ENCODE measurements at regions not wholly inside any gene's neighbourhood (a gene's known extent, or its start where the extent isn't known, plus 50 kb on each side); places are given as distances from the start of the nearest gene placed in this dataset.

DNA sequence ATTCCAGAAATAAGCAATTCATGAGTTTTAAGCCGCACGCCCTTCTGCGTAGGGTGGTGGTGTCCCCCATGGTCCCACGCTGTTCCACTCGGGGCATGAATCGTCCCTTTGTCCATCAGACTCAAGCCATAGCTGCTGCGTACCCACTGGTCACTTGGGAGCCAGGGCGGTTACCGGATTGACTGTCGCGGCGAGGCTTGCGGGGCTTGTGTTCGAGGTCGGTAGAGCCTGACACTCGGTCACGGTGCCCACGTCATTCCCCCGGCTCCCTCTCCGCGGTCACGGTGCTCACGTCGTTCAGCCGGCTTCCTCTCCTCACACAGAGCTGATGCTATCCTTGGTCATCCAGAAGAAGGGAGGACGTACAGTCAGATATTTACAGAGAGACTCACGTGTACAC, 1227.0 kb downstream of the BRD1 start:
- intact Hi-C loops (cut with micrococcal nuclease; ENCODE audit: unreplicated experiment) (no loop called here), in situ Hi-C loops (cut with HindIII; ENCODE audit: extremely low pct_ligation_motif_present, low pct_unique_long_range_greater_than_20kb) (no loop called here)
- ATAC-seq (no peak), FAIRE-seq (no peak), DNase-seq (ENCODE audit: low spot score) (no peak)
- H3K4me2 ChIP-seq (ENCODE audit: low read depth, low read length): no peak overlapping the region
- H3K79me2 ChIP-seq (ENCODE audit: insufficient read depth, low read length): no peaks in the 10 kb centered on the region
- POLR2A ChIA-PET: no interaction called here
- H3K27ac ChIP-seq (ENCODE audit: extremely low read length, insufficient read depth, low read length): no peak overlapping the region
- H3K9me3 ChIP-seq (ENCODE audit: low read length): peaks cover 12% of the 10 kb centered on the region
- 70% methylated on average over 16 of the region's 27 CpGs for WGBS (ENCODE audit: low lambda C conversion rate)
- no peaks in the 10 kb centered on the region for H4K20me1 ChIP-seq (ENCODE audit: insufficient read depth, low read length)
- H3K27me3 ChIP-seq (ENCODE audit: control insufficient read depth in 1 of 2, insufficient read depth in 2 of 2, low read length in 2 of 2): no peaks in the 10 kb centered on the region; a peak in 2 of 5 replicates
- H2AFZ ChIP-seq (ENCODE audit: low read length): no peak overlapping the region
- no peak overlapping the region for H3K4me3 ChIP-seq (replicated peaks in 1 of 3; ENCODE audit: insufficient read depth in 1 of 3, low read depth in 2 of 3, low read length in 3 of 3)
- TF ChIP-seq, protein P1, sequence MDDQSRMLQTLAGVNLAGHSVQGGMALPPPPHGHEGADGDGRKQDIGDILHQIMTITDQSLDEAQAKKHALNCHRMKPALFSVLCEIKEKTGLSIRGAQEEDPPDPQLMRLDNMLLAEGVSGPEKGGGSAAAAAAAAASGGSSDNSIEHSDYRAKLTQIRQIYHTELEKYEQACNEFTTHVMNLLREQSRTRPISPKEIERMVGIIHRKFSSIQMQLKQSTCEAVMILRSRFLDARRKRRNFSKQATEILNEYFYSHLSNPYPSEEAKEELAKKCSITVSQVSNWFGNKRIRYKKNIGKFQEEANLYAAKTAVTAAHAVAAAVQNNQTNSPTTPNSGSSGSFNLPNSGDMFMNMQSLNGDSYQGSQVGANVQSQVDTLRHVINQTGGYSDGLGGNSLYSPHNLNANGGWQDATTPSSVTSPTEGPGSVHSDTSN (CRISPR knock-in tag; IDR thresholded peaks at IDR 0.05; ENCODE audit: borderline replicate concordance): no peak
- TF ChIP-seq, protein P2, sequence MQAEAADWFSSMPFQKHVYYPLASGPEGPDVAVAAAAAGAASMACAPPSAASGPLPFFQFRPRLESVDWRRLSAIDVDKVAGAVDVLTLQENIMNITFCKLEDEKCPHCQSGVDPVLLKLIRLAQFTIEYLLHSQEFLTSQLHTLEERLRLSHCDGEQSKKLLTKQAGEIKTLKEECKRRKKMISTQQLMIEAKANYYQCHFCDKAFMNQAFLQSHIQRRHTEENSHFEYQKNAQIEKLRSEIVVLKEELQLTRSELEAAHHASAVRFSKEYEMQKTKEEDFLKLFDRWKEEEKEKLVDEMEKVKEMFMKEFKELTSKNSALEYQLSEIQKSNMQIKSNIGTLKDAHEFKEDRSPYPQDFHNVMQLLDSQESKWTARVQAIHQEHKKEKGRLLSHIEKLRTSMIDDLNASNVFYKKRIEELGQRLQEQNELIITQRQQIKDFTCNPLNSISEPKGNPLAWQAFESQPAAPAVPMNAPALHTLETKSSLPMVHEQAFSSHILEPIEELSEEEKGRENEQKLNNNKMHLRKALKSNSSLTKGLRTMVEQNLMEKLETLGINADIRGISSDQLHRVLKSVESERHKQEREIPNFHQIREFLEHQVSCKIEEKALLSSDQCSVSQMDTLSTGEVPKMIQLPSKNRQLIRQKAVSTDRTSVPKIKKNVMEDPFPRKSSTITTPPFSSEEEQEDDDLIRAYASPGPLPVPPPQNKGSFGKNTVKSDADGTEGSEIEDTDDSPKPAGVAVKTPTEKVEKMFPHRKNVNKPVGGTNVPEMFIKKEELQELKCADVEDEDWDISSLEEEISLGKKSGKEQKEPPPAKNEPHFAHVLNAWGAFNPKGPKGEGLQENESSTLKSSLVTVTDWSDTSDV (CRISPR knock-in tag; IDR thresholded peaks at IDR 0.05): no peak
- TF ChIP-seq ZNF564 (CRISPR knock-in tag; IDR thresholded peaks at IDR 0.05) (no peak), PCBP1 (IDR thresholded peaks at IDR 0.05; ENCODE audit: borderline replicate concordance, low read depth, low read length) (no peak), SMAD3 (CRISPR knock-in tag; IDR thresholded peaks at IDR 0.05) (no peak), RBM39 (IDR thresholded peaks at IDR 0.05; ENCODE audit: low read depth, low read length, poor library complexity, severe bottlenecking) (no peak), TCF7 (IDR thresholded peaks at IDR 0.05; ENCODE audit: low read depth) (no peak), NCOR1 (IDR thresholded peaks at IDR 0.05; ENCODE audit: borderline replicate concordance, low read length) (no peak), TOE1 (CRISPR knock-in tag; IDR thresholded peaks at IDR 0.05) (no peak)
- TF ChIP-seq, protein P3, sequence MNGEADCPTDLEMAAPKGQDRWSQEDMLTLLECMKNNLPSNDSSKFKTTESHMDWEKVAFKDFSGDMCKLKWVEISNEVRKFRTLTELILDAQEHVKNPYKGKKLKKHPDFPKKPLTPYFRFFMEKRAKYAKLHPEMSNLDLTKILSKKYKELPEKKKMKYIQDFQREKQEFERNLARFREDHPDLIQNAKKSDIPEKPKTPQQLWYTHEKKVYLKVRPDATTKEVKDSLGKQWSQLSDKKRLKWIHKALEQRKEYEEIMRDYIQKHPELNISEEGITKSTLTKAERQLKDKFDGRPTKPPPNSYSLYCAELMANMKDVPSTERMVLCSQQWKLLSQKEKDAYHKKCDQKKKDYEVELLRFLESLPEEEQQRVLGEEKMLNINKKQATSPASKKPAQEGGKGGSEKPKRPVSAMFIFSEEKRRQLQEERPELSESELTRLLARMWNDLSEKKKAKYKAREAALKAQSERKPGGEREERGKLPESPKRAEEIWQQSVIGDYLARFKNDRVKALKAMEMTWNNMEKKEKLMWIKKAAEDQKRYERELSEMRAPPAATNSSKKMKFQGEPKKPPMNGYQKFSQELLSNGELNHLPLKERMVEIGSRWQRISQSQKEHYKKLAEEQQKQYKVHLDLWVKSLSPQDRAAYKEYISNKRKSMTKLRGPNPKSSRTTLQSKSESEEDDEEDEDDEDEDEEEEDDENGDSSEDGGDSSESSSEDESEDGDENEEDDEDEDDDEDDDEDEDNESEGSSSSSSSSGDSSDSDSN (CRISPR knock-in tag; IDR thresholded peaks at IDR 0.05): no peak
- no peak overlapping the region for H3K9ac ChIP-seq (ENCODE audit: insufficient read depth, low read depth, low read length)
- BruUV-seq (replicated peaks): no TSS peak
- CTCF ChIA-PET (ENCODE audit: low intra/inter-chr PET ratio, low total read pairs): no interaction called here
- H3K36me3 ChIP-seq (replicated peaks in 1 of 2; ENCODE audit: control insufficient read depth in 1 of 2, insufficient read depth in 2 of 2, low read length in 2 of 2): no peaks in the 10 kb centered on the region
- peaks cover 1% of the 10 kb centered on the region; the same call in 1 of the 2 replicates for H3K4me1 ChIP-seq (ENCODE audit: insufficient read depth, low read length)

Measured in HepG2 (cell line).